Activated CD4-positive, alpha-beta T cell treated with anti-CD3 and anti-CD28 coated beads, Interleukin-2, amount 10 ng/mL, durations not matched to agents 7 days and 5 days (primary cell): ENCODE measurements at regions not wholly inside any gene's neighbourhood (a gene's known extent, or its start where the extent isn't known, plus 50 kb on each side); places are given as distances from the start of the nearest gene placed in this dataset.
"Not testable (repeated sequence)": the region's sequence is repeated elsewhere in the genome, so short reads cannot be mapped to it uniquely, and the experiment has no call there.

ENCODE experiments used
- CTCF ChIA-PET: fragments of 350-600 bp; sonication (Branson Sonifier 250); formaldehyde crosslinking; loops from one replicate; lab custom pipeline; 2021; ENCODE audit warnings: antibody characterized with exemption; lab: Charles Lee
- POLR2A ChIA-PET: fragments of 350-600 bp; sonication (Branson Sonifier 250); formaldehyde crosslinking; loops from one replicate; lab custom pipeline; 2021; ENCODE audit warnings: antibody characterized with exemption; lab: Charles Lee
- DNase-seq: peaks from one replicate; pipeline ENCODE4 v3.0.0-alpha.2; 2020
- H3K27ac Mint-ChIP-seq: one replicate; pipeline ENCODE4 v1.8.0; 2021; ENCODE audit warnings: mild to moderate bottlenecking, moderate library complexity, mixed read lengths
- H3K27me3 Mint-ChIP-seq: one replicate; pipeline ENCODE4 v1.8.0; 2021; ENCODE audit warnings: mixed read lengths
- H3K36me3 Mint-ChIP-seq: one replicate; pipeline ENCODE4 v1.8.0; 2021; ENCODE audit warnings: low read depth, mixed read lengths
- H3K4me1 Mint-ChIP-seq: one replicate; pipeline ENCODE4 v1.8.0; 2021; ENCODE audit warnings: mixed read lengths
- H3K4me3 Mint-ChIP-seq: one replicate; pipeline ENCODE4 v1.8.0; 2021; ENCODE audit warnings: mild to moderate bottlenecking, moderate library complexity, mixed read lengths
- H3K9me3 Mint-ChIP-seq: one replicate; pipeline ENCODE4 v1.8.0; 2021; ENCODE audit warnings: mixed read lengths

- Mint-ChIP-seq H3K27me3 (peaks cover 6% of the 10 kb centered on the region), H3K4me3 (no peak overlapping the region), H3K27ac (no peak overlapping the region), H3K4me1 (peaks cover 13% of the 10 kb centered on the region), H3K36me3 (peaks cover 2% of the 10 kb centered on the region), H3K9me3 (peaks cover 2% of the 10 kb centered on the region)
- peak; percentile 61 for DNase-seq
- ChIA-PET CTCF (interaction anchor here (0.5 to 1.8 kb wide), 21 partner anchors 8 to 243 kb away, joined by 3 to 7 read pairs (median 3); partner anchors contain the start of gene FAM50B), POLR2A (no interaction called here)
Observed at GRCh38 chr6:3977875-3978711, 100.8 kb downstream of the FAM217A start.

- H3K27ac Mint-ChIP-seq, H3K4me3 Mint-ChIP-seq, DNase-seq, H3K36me3 Mint-ChIP-seq, H3K27me3 Mint-ChIP-seq, POLR2A ChIA-PET, H3K9me3 Mint-ChIP-seq: not testable (repeated sequence)
- CTCF ChIA-PET: interaction anchor here (1.0 to 1.8 kb wide), 6 partner anchors 9 to 233 kb away, joined by 3 to 7 read pairs (median 3); partner anchors contain the start of gene FAM50B
- H3K4me1 Mint-ChIP-seq: peaks cover 13% of the 10 kb centered on the region
Observed at GRCh38 chr6:3978966-3979365, 100.0 kb downstream of the FAM217A start.

- Mint-ChIP-seq H3K4me1 (peaks cover 13% of the 10 kb centered on the region), H3K27ac (no peak overlapping the region), H3K9me3 (peaks cover 2% of the 10 kb centered on the region), H3K4me3 (no peak overlapping the region), H3K36me3 (peaks cover 2% of the 10 kb centered on the region), H3K27me3 (no peaks in the 10 kb centered on the region)
- POLR2A ChIA-PET: interaction anchor here (0.6 kb wide), 1 partner anchor 270 kb away, joined by 4 read pairs; no protein-coding TSS in a partner anchor
- CTCF ChIA-PET: no interaction called here
- DNase-seq: no peak
Observed at GRCh38 chr6:3981917-3982316, 97.0 kb downstream of the FAM217A start.

- ChIA-PET CTCF (no interaction called here), POLR2A (interaction anchor here (0.5 kb wide), 1 partner anchor 31 kb away, joined by 3 read pairs; no protein-coding TSS in a partner anchor)
- Mint-ChIP-seq H3K9me3 (peaks cover 2% of the 10 kb centered on the region), H3K4me1 (peaks cover 11% of the 10 kb centered on the region), H3K27ac (no peak overlapping the region), H3K36me3 (peaks cover 2% of the 10 kb centered on the region), H3K4me3 (no peak overlapping the region), H3K27me3 (no peaks in the 10 kb centered on the region)
- DNase-seq: no peak
Observed at GRCh38 chr6:3983778-3984177, 95.2 kb downstream of the FAM217A start.

- Mint-ChIP-seq H3K4me1 (peaks cover 10% of the 10 kb centered on the region), H3K36me3 (peaks cover 2% of the 10 kb centered on the region), H3K27ac (no peak overlapping the region), H3K4me3 (no peak overlapping the region), H3K27me3 (no peaks in the 10 kb centered on the region), H3K9me3 (peaks cover 2% of the 10 kb centered on the region)
- no peak for DNase-seq
- ChIA-PET POLR2A (no interaction called here), CTCF (no interaction called here)
Observed at GRCh38 chr6:3984494-3984893, 94.4 kb downstream of the FAM217A start.

- H3K4me3 Mint-ChIP-seq: no peak overlapping the region
- H3K4me1 Mint-ChIP-seq: peaks cover 14% of the 10 kb centered on the region
- peaks cover 2% of the 10 kb centered on the region for H3K9me3 Mint-ChIP-seq
- DNase-seq: no peak
- no peak overlapping the region for H3K27ac Mint-ChIP-seq
- H3K27me3 Mint-ChIP-seq: no peaks in the 10 kb centered on the region
- peaks cover 2% of the 10 kb centered on the region for H3K36me3 Mint-ChIP-seq
- ChIA-PET POLR2A (no interaction called here), CTCF (interaction anchor here (0.7 to 1.8 kb wide), 4 partner anchors 8 to 254 kb away, joined by 4 to 6 read pairs (median 4); no protein-coding TSS in a partner anchor)
Observed at GRCh38 chr6:3986241-3986640, 92.7 kb downstream of the FAM217A start.

- no peak for DNase-seq
- Mint-ChIP-seq H3K36me3 (peaks cover 1% of the 10 kb centered on the region), H3K4me1 (peaks cover 10% of the 10 kb centered on the region), H3K4me3 (no peak overlapping the region), H3K27me3 (no peaks in the 10 kb centered on the region), H3K9me3 (peaks cover 1% of the 10 kb centered on the region), H3K27ac (no peak overlapping the region)
- ChIA-PET POLR2A (no interaction called here), CTCF (interaction anchor here (1.8 kb wide), 1 partner anchor 254 kb away, joined by 5 read pairs; no protein-coding TSS in a partner anchor)
Observed at GRCh38 chr6:3987053-3987452, 91.9 kb downstream of the FAM217A start.

- no peaks in the 10 kb centered on the region for H3K36me3 Mint-ChIP-seq
- H3K9me3 Mint-ChIP-seq: no peaks in the 10 kb centered on the region
- no peak overlapping the region for H3K27ac Mint-ChIP-seq
- ChIA-PET CTCF (interaction anchor here (2.3 kb wide), 1 partner anchor 9 kb away, joined by 7 read pairs; no protein-coding TSS in a partner anchor), POLR2A (no interaction called here)
- no peaks in the 10 kb centered on the region for H3K27me3 Mint-ChIP-seq
- H3K4me3 Mint-ChIP-seq: no peak overlapping the region
- DNase-seq: no peak
- H3K4me1 Mint-ChIP-seq: peaks cover 10% of the 10 kb centered on the region
Observed at GRCh38 chr6:3987576-3987975, 91.4 kb downstream of the FAM217A start.

- CTCF ChIA-PET: interaction anchor here (0.6 to 1.4 kb wide), 5 partner anchors 23 to 327 kb away, joined by 3 to 6 read pairs (median 4); no protein-coding TSS in a partner anchor
- H3K4me3 Mint-ChIP-seq: no peak overlapping the region
- H3K9me3 Mint-ChIP-seq: no peaks in the 10 kb centered on the region
- POLR2A ChIA-PET: no interaction called here
- no peaks in the 10 kb centered on the region for H3K27me3 Mint-ChIP-seq
- no peaks in the 10 kb centered on the region for H3K36me3 Mint-ChIP-seq
- H3K27ac Mint-ChIP-seq: no peak overlapping the region
- DNase-seq: peak; percentile 74
- peaks cover 10% of the 10 kb centered on the region for H3K4me1 Mint-ChIP-seq
Observed at GRCh38 chr6:3990692-3991491, 88.0 kb downstream of the FAM217A start.

- CTCF ChIA-PET: no interaction called here
- Mint-ChIP-seq H3K36me3 (no peaks in the 10 kb centered on the region), H3K27me3 (no peaks in the 10 kb centered on the region), H3K27ac (no peak overlapping the region), H3K4me3 (no peak overlapping the region), H3K9me3 (no peaks in the 10 kb centered on the region), H3K4me1 (peaks cover 10% of the 10 kb centered on the region)
- DNase-seq: no peak
- POLR2A ChIA-PET: no interaction called here
Observed at GRCh38 chr6:3991941-3992340, 87.0 kb downstream of the FAM217A start.

GRCh38 chr6:3996349-3996748, 82.6 kb downstream of the FAM217A start:
- Mint-ChIP-seq H3K27me3 (no peaks in the 10 kb centered on the region), H3K27ac (no peak overlapping the region), H3K4me1 (peaks cover 2% of the 10 kb centered on the region), H3K9me3 (no peaks in the 10 kb centered on the region), H3K4me3 (no peak overlapping the region), H3K36me3 (no peaks in the 10 kb centered on the region)
- ChIA-PET POLR2A (no interaction called here), CTCF (interaction anchor here (1.3 kb wide), 1 partner anchor 25 kb away, joined by 3 read pairs; a partner anchor contains a TSS)
- no peak for DNase-seq

GRCh38 chr6:3997177-3997770, 81.7 kb downstream of the FAM217A start:
- no peaks in the 10 kb centered on the region for H3K9me3 Mint-ChIP-seq
- H3K27me3 Mint-ChIP-seq: no peaks in the 10 kb centered on the region
- no peak overlapping the region for H3K27ac Mint-ChIP-seq
- CTCF ChIA-PET: interaction anchor here (0.9 to 1.5 kb wide), 2 partner anchors 19 to 148 kb away, joined by 3 to 4 read pairs; no protein-coding TSS in a partner anchor
- POLR2A ChIA-PET: no interaction called here
- no peak for DNase-seq
- H3K36me3 Mint-ChIP-seq: no peaks in the 10 kb centered on the region
- H3K4me1 Mint-ChIP-seq: peaks cover 5% of the 10 kb centered on the region
- no peak overlapping the region for H3K4me3 Mint-ChIP-seq
